Hypothalamus (tissue), 51 donors: ENCODE measurements at regions not wholly inside any gene's neighbourhood (a gene's known extent, or its start where the extent isn't known, plus 50 kb on each side); places are given as distances from the start of the nearest gene placed in this dataset.
"Not testable (repeated sequence)": the region's sequence is repeated elsewhere in the genome, so short reads cannot be mapped to it uniquely, and the experiment has no call there.

Experiments used
- DNase-seq, 51 donors: peaks; one replicate each; lab custom pipeline; 2025; lab: John Stamatoyannopoulos, UW

GRCh38 chr18:14357553-14358297 lies 185.7 kb downstream of the POTEC start:
- not testable (repeated sequence) for DNase-seq

- DNase-seq = not testable (repeated sequence)
Measured at GRCh38 chr18:14342170-14342569, 201.2 kb downstream of the POTEC start.

- DNase-seq = not testable (repeated sequence)
Measured at GRCh38 chr18:14336017-14336416, 203.8 kb upstream of the ZNF519 start.

GRCh38 chr18:14321217-14321616 lies 189.0 kb upstream of the ZNF519 start:
- not testable (repeated sequence) for DNase-seq

- not testable (repeated sequence) for DNase-seq
Measured at GRCh38 chr18:14301255-14301654, 169.0 kb upstream of the ZNF519 start.

- not testable (repeated sequence) for DNase-seq
Measured at GRCh38 chr18:14295081-14295480, 162.8 kb upstream of the ZNF519 start.

- DNase-seq = no peak
Measured at GRCh38 chr18:14285053-14285452, 152.8 kb upstream of the ZNF519 start.

GRCh38 chr18:14275391-14275790 lies 143.2 kb upstream of the ZNF519 start:
- not testable (repeated sequence) for DNase-seq

GRCh38 chr18:14265637-14266410 lies 133.6 kb upstream of the ZNF519 start:
- not testable (repeated sequence) for DNase-seq

GRCh38 chr18:14262786-14263185 lies 130.6 kb upstream of the ZNF519 start:
- DNase-seq = not testable (repeated sequence)

- not testable (repeated sequence) for DNase-seq
Measured at GRCh38 chr18:14250084-14250677, 117.9 kb upstream of the ZNF519 start.

GRCh38 chr18:14239224-14239623 lies 107.0 kb upstream of the ZNF519 start:
- DNase-seq = not testable (repeated sequence)

- DNase-seq = not testable (repeated sequence)
Measured at GRCh38 chr18:14236356-14237048, 104.3 kb upstream of the ZNF519 start.

- DNase-seq = not testable (repeated sequence)
Measured at GRCh38 chr18:14225286-14225679, 93.0 kb upstream of the ZNF519 start.

- not testable (repeated sequence) for DNase-seq
Measured at GRCh38 chr18:14224551-14225285, 92.5 kb upstream of the ZNF519 start.

- DNase-seq = not testable (repeated sequence)
Measured at GRCh38 chr18:14223919-14224318, 91.7 kb upstream of the ZNF519 start.

- not testable (repeated sequence) for DNase-seq
Measured at GRCh38 chr18:14223231-14223822, 91.1 kb upstream of the ZNF519 start.

- DNase-seq = not testable (repeated sequence)
Measured at GRCh38 chr18:14222354-14223221, 90.4 kb upstream of the ZNF519 start.

- DNase-seq = no peak
Measured at GRCh38 chr18:14221689-14222088, 89.5 kb upstream of the ZNF519 start.
